ENCODE measurements at regions not wholly inside any gene's neighbourhood (a gene's known extent, or its start where the extent isn't known, plus 50 kb on each side); places are given as distances from the start of the nearest gene placed in this dataset.

DNA sequence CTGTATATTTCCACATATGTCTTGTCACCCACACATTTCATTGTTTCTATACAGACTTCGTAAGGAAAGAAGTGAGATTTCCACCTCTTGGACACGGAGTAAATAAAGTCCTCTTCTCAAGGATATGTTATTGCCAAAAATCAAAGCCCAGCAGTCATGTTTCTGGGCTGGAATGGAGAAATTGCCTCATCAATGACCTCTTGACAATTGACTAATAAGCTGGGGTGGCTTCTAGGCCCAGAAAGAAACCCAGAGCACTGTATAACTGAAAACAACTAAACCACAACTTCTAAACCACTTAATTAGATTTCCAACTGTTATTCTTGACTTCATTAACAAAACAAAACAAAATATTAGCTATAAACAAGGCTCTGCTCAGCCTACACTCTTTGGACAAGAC is 56.4 kb upstream of the SLC24A5 start:
- ChIA-PET POLR2A (ENCODE audit: partially characterized antibody) (no interaction called here), CTCF (ENCODE audit: partially characterized antibody) (interaction anchor here (0.8 to 1.0 kb wide), 2 partner anchors 21 to 77 kb away, joined by 3 to 4 read pairs; no protein-coding TSS in a partner anchor)
- Histone ChIP-seq H4K91ac (replicated peaks; ENCODE audit: insufficient read length, low read length) (no peak overlapping the region), H3K14ac (ENCODE audit: insufficient read length) (no peak overlapping the region), H2AFZ (ENCODE audit: low read length) (no peak overlapping the region), H3K4ac (replicated peaks; ENCODE audit: insufficient read length, low read depth, low read length) (no peak overlapping the region), H3K4me1 (replicated peaks in 1 of 4; ENCODE audit: control insufficient read depth in 3 of 4, insufficient read depth in 4 of 4, low read length in 3 of 4) (no peaks in the 10 kb centered on the region; a peak in 1 of 7 replicates), H3K18ac (ENCODE audit: extremely low read depth, low read length) (no peak overlapping the region), H2AK5ac (ENCODE audit: low read depth, low read length) (no peak overlapping the region), H3K79me1 (ENCODE audit: low read depth, low read length) (no peaks in the 10 kb centered on the region; the same call in 1 of the 2 replicates), H3K23ac (ENCODE audit: insufficient read length) (no peak overlapping the region), H4K8ac (ENCODE audit: extremely low read depth, insufficient read depth, low read length) (no peak overlapping the region), H2BK15ac (ENCODE audit: low read length) (no peak overlapping the region), H4K20me1 (replicated peaks in 1 of 2; ENCODE audit: control insufficient read depth in 1 of 2, insufficient read depth in 2 of 2, low read length in 2 of 2) (no peaks in the 10 kb centered on the region), H2BK12ac (ENCODE audit: low read depth, low read length) (no peak overlapping the region), H3K9me3 (ENCODE audit: insufficient read depth in 2 of 2, low read depth in 1 of 2, low read length in 1 of 2) (no peaks in the 10 kb centered on the region), H3K23me2 (ENCODE audit: low read depth, low read length) (no peaks in the 10 kb centered on the region), H4K5ac (ENCODE audit: insufficient read length, low read depth, low read length) (no peak overlapping the region), H2BK120ac (replicated peaks; ENCODE audit: low read depth, low read length) (no peak overlapping the region), H2BK20ac (ENCODE audit: low read length) (no peak overlapping the region), H2BK5ac (ENCODE audit: low read depth, low read length) (no peak overlapping the region), H3K9ac (replicated peaks in 1 of 4; ENCODE audit: extremely low read depth in 1 of 4, low read depth in 3 of 4, low read length in 3 of 4) (no peak overlapping the region), H3K4me2 (ENCODE audit: insufficient read depth in 1 of 2, low read depth in 2 of 2, low read length in 2 of 2) (no peak overlapping the region), H3K79me2 (ENCODE audit: control insufficient read depth in 1 of 2, insufficient read depth in 2 of 2, low read length in 2 of 2) (no peaks in the 10 kb centered on the region), H3K36me3 (ENCODE audit: control insufficient read depth in 2 of 4, insufficient read depth in 4 of 4, low read length in 3 of 4) (no peaks in the 10 kb centered on the region), H3K27me3 (replicated peaks in 1 of 4; ENCODE audit: control insufficient read depth in 3 of 4, extremely low read depth in 1 of 4, insufficient read depth in 3 of 4, low read length in 3 of 4) (no peaks in the 10 kb centered on the region), H3K27ac (ENCODE audit: low read depth, low read length) (no peak overlapping the region), H3K4me3 (ENCODE audit: extremely low read depth in 1 of 4, insufficient read depth in 2 of 4, low read depth in 3 of 4, low read length in 4 of 4) (no peak overlapping the region), H3K56ac (replicated peaks; ENCODE audit: insufficient read length, low read depth, low read length) (no peak overlapping the region)
- DNase-seq (ENCODE audit: low read depth in 1 of 2, low spot score in 2 of 2) = no peak
- WGBS, 2 experiments (ENCODE audit: extremely low coverage in 1 of 2, insufficient coverage in 1 of 2, insufficient read length in 1 of 2, insufficient replicate concordance in 2 of 2, low coverage in 1 of 2, low lambda C conversion rate in 2 of 2, missing lambda C conversion rate in 1 of 2) = 93% methylated on average over 2 of the region's 2 CpGs; no CpG with 5 or more reads in 1 of the 2 experiments
- no peak for TF ChIP-seq KDM1A (IDR thresholded peaks at IDR 0.05; ENCODE audit: borderline replicate concordance, low read length)
- TF ChIP-seq, protein P1, sequence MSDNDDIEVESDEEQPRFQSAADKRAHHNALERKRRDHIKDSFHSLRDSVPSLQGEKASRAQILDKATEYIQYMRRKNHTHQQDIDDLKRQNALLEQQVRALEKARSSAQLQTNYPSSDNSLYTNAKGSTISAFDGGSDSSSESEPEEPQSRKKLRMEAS (IDR thresholded peaks at IDR 0.05) = no peak
- no peak for TF ChIP-seq BCL11A (IDR thresholded peaks at IDR 0.05; ENCODE audit: low read depth in 2 of 2, low read length in 2 of 2)
- TF ChIP-seq TCF12 (IDR thresholded peaks at IDR 0.05; ENCODE audit: low read depth, low read length) = no peak
- no peak for TF ChIP-seq CREB1 (IDR thresholded peaks at IDR 0.05)
- no peak for TF ChIP-seq CHD2 (IDR thresholded peaks at IDR 0.05; ENCODE audit: low read length)
- no peak for TF ChIP-seq TAF7 (optimal IDR thresholded peaks at IDR 0.05; ENCODE audit: borderline replicate concordance, low read depth, low read length)
- no peak for TF ChIP-seq SP1 (IDR thresholded peaks at IDR 0.05; ENCODE audit: low read depth, low read length)
- TF ChIP-seq, protein P2, sequence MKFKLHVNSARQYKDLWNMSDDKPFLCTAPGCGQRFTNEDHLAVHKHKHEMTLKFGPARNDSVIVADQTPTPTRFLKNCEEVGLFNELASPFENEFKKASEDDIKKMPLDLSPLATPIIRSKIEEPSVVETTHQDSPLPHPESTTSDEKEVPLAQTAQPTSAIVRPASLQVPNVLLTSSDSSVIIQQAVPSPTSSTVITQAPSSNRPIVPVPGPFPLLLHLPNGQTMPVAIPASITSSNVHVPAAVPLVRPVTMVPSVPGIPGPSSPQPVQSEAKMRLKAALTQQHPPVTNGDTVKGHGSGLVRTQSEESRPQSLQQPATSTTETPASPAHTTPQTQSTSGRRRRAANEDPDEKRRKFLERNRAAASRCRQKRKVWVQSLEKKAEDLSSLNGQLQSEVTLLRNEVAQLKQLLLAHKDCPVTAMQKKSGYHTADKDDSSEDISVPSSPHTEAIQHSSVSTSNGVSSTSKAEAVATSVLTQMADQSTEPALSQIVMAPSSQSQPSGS (IDR thresholded peaks at IDR 0.05; ENCODE audit: low read length) = no peak
- FAIRE-seq = no peak
